HEK293 (cell line): ENCODE measurements at regions not wholly inside any gene's neighbourhood (a gene's known extent, or its start where the extent isn't known, plus 50 kb on each side); places are given as distances from the start of the nearest gene placed in this dataset.

ENCODE experiments used
- CTCF ChIA-PET: fragments of 350-600 bp; formaldehyde crosslinking; extraction: SDS; loops from one replicate; lab custom pipeline; 2021; ENCODE audit warnings: antibody characterized with exemption; lab: Yijun Ruan, JAX
- POLR2A ChIA-PET: fragments of 300-600 bp; formaldehyde crosslinking; extraction: SDS; loops from one replicate; lab custom pipeline; 2020; ENCODE audit warnings: antibody characterized with exemption, inconsistent platforms; lab: Yijun Ruan, JAX
- H3K27ac ChIP-seq: fragments of 200-500 bp; sonication (Bioruptor generic); 2 replicates; pipeline ENCODE4 v1.5.1; 2014; ENCODE audit warnings: low read depth, low read length, control low read depth, inconsistent platforms; ENCODE audit errors: extremely low read depth
- H3K36me3 ChIP-seq, 2 experiments: fragments of 200-500 bp in 1 of 2; sonication (Bioruptor generic) in 1 of 2; 1 replicate in 1 of 2; 2 replicates in 1 of 2; pipeline ENCODE4 v1.5.1; 2014 to 2017; ENCODE audit warnings: inconsistent platforms in 2 of 2, low read length in 2 of 2; ENCODE audit not compliant: control insufficient read depth in 2 of 2, insufficient read depth in 1 of 2
- H3K4me1 ChIP-seq: fragments of 200-500 bp; sonication (Bioruptor generic); 2 replicates; pipeline ENCODE4 v1.5.1; 2014; ENCODE audit warnings: mild to moderate bottlenecking, low read length, inconsistent platforms; ENCODE audit not compliant: control insufficient read depth, insufficient read depth
- H3K4me3 ChIP-seq: 2 replicates; pipeline ENCODE4 v1.5.1; 2011; ENCODE audit warnings: low read depth, mild to moderate bottlenecking, control low read depth, low read length, moderate library complexity
- H3K9me3 ChIP-seq: fragments of 200-500 bp; sonication (Bioruptor generic); 2 replicates; pipeline ENCODE4 v1.5.1; 2014; ENCODE audit warnings: low read depth, low read length, inconsistent platforms; ENCODE audit not compliant: control insufficient read depth, insufficient read depth
- SP3 ChIP-seq: fragments of 450-650 bp; formaldehyde crosslinking; IDR thresholded peaks from 2 replicates; pipeline ENCODE4 v1.5.1; 2016; ENCODE audit warnings: missing biosample characterization, missing genetic modification characterization
- ZBTB26 ChIP-seq: fragments of 450-650 bp; formaldehyde crosslinking; optimal IDR thresholded peaks from 2 replicates; pipeline ENCODE3; 2016; ENCODE audit warnings: missing biosample characterization, mild to moderate bottlenecking, missing genetic modification characterization
- ZBTB49 ChIP-seq: fragments of 450-650 bp; formaldehyde crosslinking; IDR thresholded peaks from 2 replicates; pipeline ENCODE4 v1.5.1; 2016; ENCODE audit warnings: missing biosample characterization, missing genetic modification characterization, low read depth
- ZBTB6 ChIP-seq: fragments of 450-650 bp; formaldehyde crosslinking; IDR thresholded peaks from 2 replicates; pipeline ENCODE4 v1.5.1; 2017; ENCODE audit warnings: missing biosample characterization, missing genetic modification characterization
- ZBTB7A ChIP-seq: fragments of 450-650 bp; formaldehyde crosslinking; IDR thresholded peaks from 2 replicates; pipeline ENCODE4 v1.5.1; 2016; ENCODE audit warnings: low read depth, missing biosample characterization, missing genetic modification characterization
- ZFHX2 ChIP-seq: fragments of 450-650 bp; formaldehyde crosslinking; conservative IDR thresholded peaks from 2 replicates; pipeline ENCODE4 v1.5.1; 2016; ENCODE audit warnings: missing biosample characterization, missing genetic modification characterization
- ZNF10 ChIP-seq: fragments of 450-650 bp; formaldehyde crosslinking; IDR thresholded peaks from 2 replicates; pipeline ENCODE4 v1.5.1; 2017; ENCODE audit warnings: missing biosample characterization, missing genetic modification characterization
- ZNF169 ChIP-seq: fragments of 450-650 bp; formaldehyde crosslinking; IDR thresholded peaks from 2 replicates; pipeline ENCODE4 v1.5.1; 2016; ENCODE audit warnings: missing biosample characterization, missing genetic modification characterization
- ZNF266 ChIP-seq: fragments of 450-650 bp; formaldehyde crosslinking; IDR thresholded peaks from 2 replicates; pipeline ENCODE4 v1.5.1; 2016; ENCODE audit warnings: missing biosample characterization, missing genetic modification characterization, low read depth
- ZNF341 ChIP-seq: fragments of 450-650 bp; formaldehyde crosslinking; IDR thresholded peaks from 2 replicates; pipeline ENCODE4; 2016; ENCODE audit warnings: low read depth, missing biosample characterization, missing genetic modification characterization
- ZNF513 ChIP-seq: fragments of 450-650 bp; IDR thresholded peaks from 2 replicates; pipeline ENCODE4 v1.5.1; 2018; ENCODE audit warnings: missing biosample characterization, missing genetic modification characterization
- ZNF639 ChIP-seq: fragments of 450-650 bp; formaldehyde crosslinking; IDR thresholded peaks from 2 replicates; pipeline ENCODE4 v1.5.1; 2016; ENCODE audit warnings: missing biosample characterization, missing genetic modification characterization
- ZNF692 ChIP-seq: fragments of 450-650 bp; formaldehyde crosslinking; IDR thresholded peaks from 2 replicates; pipeline ENCODE4 v1.5.1; 2016; ENCODE audit warnings: missing biosample characterization, missing genetic modification characterization

- TF ChIP-seq ZNF266 (tag by site-specific recombination): no peak
- TF ChIP-seq ZBTB7A: no peak
- TF ChIP-seq ZFHX2 (tag by site-specific recombination): no peak
- TF ChIP-seq ZNF169 (tag by site-specific recombination): no peak
- TF ChIP-seq ZNF10: no peak
- no peak for TF ChIP-seq ZNF639 (tag by site-specific recombination)
- TF ChIP-seq ZNF513 (tag by site-specific recombination): no peak
- TF ChIP-seq ZBTB6 (tag by site-specific recombination): no peak
- TF ChIP-seq ZNF692 (tag by site-specific recombination): no peak
- no peak for TF ChIP-seq SP3 (tag by site-specific recombination)
- TF ChIP-seq ZBTB26: no peak
- TF ChIP-seq ZBTB49: no peak
- no peak for TF ChIP-seq ZNF341
- ChIA-PET POLR2A (interaction anchor here (0.6 to 2.8 kb wide), 2 partner anchors 79 to 82 kb away, joined by 4 to 26 read pairs; a partner anchor contains a TSS), CTCF (interaction anchor here (1.4 kb wide), 1 partner anchor 20 kb away, joined by 3 read pairs; a partner anchor contains a TSS)
- no peak overlapping the region for H3K4me3 ChIP-seq
- no peak overlapping the region for H3K27ac ChIP-seq
- H3K9me3 ChIP-seq: no peaks in the 10 kb centered on the region
- H3K36me3 ChIP-seq: no peaks in the 10 kb centered on the region
- H3K4me1 ChIP-seq: no peaks in the 10 kb centered on the region
Measured at GRCh38 chr6:26202811-26203583, 115.8 kb downstream of the HFE start.
